Smooth muscle cell (in vitro differentiated cells): ENCODE measurements at regions not wholly inside any gene's neighbourhood (a gene's known extent, or its start where the extent isn't known, plus 50 kb on each side); places are given as distances from the start of the nearest gene placed in this dataset.

Source experiments
- DNase-seq: peaks from one replicate; lab custom pipeline; 2025; ENCODE audit not compliant: unreplicated experiment; lab: John Stamatoyannopoulos, UW
- H2AFZ ChIP-seq: fragments of 200-600 bp; sonication (generic); 2 replicates; pipeline ENCODE4 v1.6.0; 2016; ENCODE audit warnings: antibody characterized with exemption, low read depth, mild to moderate bottlenecking
- H3F3A ChIP-seq: fragments of 200-600 bp; sonication (generic); 2 replicates; pipeline ENCODE4 v1.6.0; 2017; ENCODE audit warnings: antibody characterized with exemption, low read depth
- H3K27ac ChIP-seq: fragments of 200-600 bp; sonication (generic); 2 replicates; pipeline ENCODE4 v1.5.1; 2016; ENCODE audit warnings: low read depth, mild to moderate bottlenecking
- H3K27me3 ChIP-seq: fragments of 200-600 bp; sonication (generic); 2 replicates; pipeline ENCODE4 v1.6.1; 2016; ENCODE audit warnings: low read depth, mild to moderate bottlenecking
- H3K36me3 ChIP-seq: fragments of 200-600 bp; sonication (generic); 2 replicates; pipeline ENCODE4 v1.5.1; 2016; ENCODE audit warnings: low read depth
- H3K4me1 ChIP-seq: fragments of 200-600 bp; sonication (generic); 2 replicates; pipeline ENCODE4 v1.5.1; 2016; ENCODE audit warnings: low read depth
- H3K4me2 ChIP-seq: fragments of 200-600 bp; sonication (generic); 2 replicates; pipeline ENCODE4 v1.6.0; 2016; ENCODE audit warnings: mild to moderate bottlenecking
- H3K4me3 ChIP-seq: fragments of 200-600 bp; sonication (generic); 2 replicates; pipeline ENCODE4 v1.5.1; 2016; ENCODE audit warnings: mild to moderate bottlenecking
- H3K79me2 ChIP-seq: fragments of 200-600 bp; sonication (generic); 2 replicates; pipeline ENCODE4 v1.6.0; 2016; ENCODE audit warnings: low read depth, mild to moderate bottlenecking
- H3K9ac ChIP-seq: fragments of 200-600 bp; sonication (generic); 2 replicates; pipeline ENCODE4 v1.6.0; 2016; ENCODE audit warnings: low read depth
- H3K9me3 ChIP-seq: fragments of 200-600 bp; sonication (generic); replicated peaks from 2 replicates; pipeline ENCODE4 v1.5.1; 2016; ENCODE audit warnings: low read depth
- H4K20me1 ChIP-seq: fragments of 200-600 bp; sonication (generic); 2 replicates; pipeline ENCODE4 v1.6.0; 2016; ENCODE audit warnings: low read depth
- WGBS: methylation state at CpG from one replicate; pipeline ENCODE4 v1.1.7; 2016; ENCODE audit warnings: low lambda C conversion rate; 5-methylcytosine and 5-hydroxymethylcytosine counted together
- TF ChIP-seq, protein P1 (sequence below): fragments of 200-600 bp; sonication (generic); IDR thresholded peaks from 2 replicates; pipeline ENCODE4 v1.5.1; 2017; ENCODE audit warnings: borderline replicate concordance, mild to moderate bottlenecking, antibody characterized with exemption; ENCODE audit not compliant: insufficient read depth, poor library complexity, severe bottlenecking

DNA sequence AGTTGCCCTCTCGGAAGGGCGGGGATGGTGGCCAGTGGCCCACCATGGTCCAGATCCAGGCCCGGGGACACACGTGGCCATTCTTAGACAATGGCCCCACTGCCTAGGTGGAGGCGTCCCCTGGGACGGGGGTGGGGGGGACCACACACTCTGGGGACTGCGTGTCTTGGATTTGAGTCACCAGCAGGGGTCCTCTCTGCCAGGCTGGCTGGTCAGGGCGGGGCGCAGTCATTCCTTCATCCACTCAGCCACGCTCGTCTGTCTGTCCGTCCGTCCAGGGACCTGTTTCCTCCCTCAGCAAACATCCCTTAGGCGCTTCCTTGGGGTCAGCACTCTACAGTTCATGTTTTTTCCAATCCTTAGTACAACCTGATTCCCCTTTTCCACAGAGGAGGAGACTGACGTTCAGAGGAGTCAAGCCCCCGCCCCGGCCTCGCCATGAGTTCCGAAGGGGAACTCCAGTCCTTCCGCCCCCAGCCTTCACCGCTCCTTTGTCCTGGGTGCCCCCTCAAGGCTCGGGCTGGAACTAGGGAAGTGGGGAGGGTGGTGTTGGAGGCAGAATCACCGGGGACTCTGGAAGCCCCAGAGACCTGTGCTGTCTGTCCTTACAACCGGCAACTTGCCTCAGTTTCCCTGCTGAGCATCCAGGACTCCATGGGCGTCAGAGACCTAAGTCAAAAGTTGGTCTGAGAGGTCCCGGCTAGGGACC is 276.6 kb upstream of the MVB12B start:
- Histone ChIP-seq H3K4me1 (no peaks in the 10 kb centered on the region), H4K20me1 (no peaks in the 10 kb centered on the region), H3K27me3 (peaks cover 29% of the 10 kb centered on the region), H3K9me3 (no peaks in the 10 kb centered on the region), H3F3A (no peaks in the 10 kb centered on the region), H3K4me3 (no peak overlapping the region), H3K36me3 (no peaks in the 10 kb centered on the region), H3K79me2 (no peaks in the 10 kb centered on the region), H3K4me2 (no peak overlapping the region), H2AFZ (no peak overlapping the region), H3K9ac (no peak overlapping the region), H3K27ac (no peak overlapping the region)
- no peak for DNase-seq
- 85% methylated on average over 26 of the region's 26 CpGs for WGBS
- TF ChIP-seq, protein P1, sequence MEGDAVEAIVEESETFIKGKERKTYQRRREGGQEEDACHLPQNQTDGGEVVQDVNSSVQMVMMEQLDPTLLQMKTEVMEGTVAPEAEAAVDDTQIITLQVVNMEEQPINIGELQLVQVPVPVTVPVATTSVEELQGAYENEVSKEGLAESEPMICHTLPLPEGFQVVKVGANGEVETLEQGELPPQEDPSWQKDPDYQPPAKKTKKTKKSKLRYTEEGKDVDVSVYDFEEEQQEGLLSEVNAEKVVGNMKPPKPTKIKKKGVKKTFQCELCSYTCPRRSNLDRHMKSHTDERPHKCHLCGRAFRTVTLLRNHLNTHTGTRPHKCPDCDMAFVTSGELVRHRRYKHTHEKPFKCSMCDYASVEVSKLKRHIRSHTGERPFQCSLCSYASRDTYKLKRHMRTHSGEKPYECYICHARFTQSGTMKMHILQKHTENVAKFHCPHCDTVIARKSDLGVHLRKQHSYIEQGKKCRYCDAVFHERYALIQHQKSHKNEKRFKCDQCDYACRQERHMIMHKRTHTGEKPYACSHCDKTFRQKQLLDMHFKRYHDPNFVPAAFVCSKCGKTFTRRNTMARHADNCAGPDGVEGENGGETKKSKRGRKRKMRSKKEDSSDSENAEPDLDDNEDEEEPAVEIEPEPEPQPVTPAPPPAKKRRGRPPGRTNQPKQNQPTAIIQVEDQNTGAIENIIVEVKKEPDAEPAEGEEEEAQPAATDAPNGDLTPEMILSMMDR = no peak

DNA sequence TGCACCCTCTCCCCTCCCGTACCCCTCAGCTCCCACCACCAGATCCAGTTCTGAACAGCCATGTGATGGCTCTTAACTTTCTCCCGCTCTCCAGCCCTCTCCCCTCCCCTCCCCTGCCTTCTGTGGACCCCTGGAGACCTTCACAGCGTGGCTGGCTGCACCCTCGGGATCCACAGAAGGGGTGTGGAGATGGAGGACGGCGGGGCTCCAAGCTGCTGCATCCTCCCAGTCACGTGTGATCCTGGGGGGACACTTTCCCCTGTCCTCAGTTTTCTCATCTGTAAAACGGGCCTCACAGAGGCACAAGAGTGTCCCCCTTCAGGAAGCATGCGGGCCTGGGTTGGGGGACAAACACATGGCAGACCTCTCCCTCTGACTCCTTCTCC is 276.0 kb upstream of the MVB12B start:
- Histone ChIP-seq H3K4me1 (no peaks in the 10 kb centered on the region), H3K4me2 (no peak overlapping the region), H3K79me2 (no peaks in the 10 kb centered on the region), H3K9ac (no peak overlapping the region), H2AFZ (no peak overlapping the region), H3K36me3 (no peaks in the 10 kb centered on the region), H3F3A (no peaks in the 10 kb centered on the region), H4K20me1 (no peaks in the 10 kb centered on the region), H3K9me3 (no peaks in the 10 kb centered on the region), H3K4me3 (no peak overlapping the region), H3K27me3 (peaks cover 29% of the 10 kb centered on the region), H3K27ac (no peak overlapping the region)
- TF ChIP-seq, protein P1 = no peak
- DNase-seq = no peak
- 97% methylated on average over 9 of the region's 9 CpGs for WGBS

DNA sequence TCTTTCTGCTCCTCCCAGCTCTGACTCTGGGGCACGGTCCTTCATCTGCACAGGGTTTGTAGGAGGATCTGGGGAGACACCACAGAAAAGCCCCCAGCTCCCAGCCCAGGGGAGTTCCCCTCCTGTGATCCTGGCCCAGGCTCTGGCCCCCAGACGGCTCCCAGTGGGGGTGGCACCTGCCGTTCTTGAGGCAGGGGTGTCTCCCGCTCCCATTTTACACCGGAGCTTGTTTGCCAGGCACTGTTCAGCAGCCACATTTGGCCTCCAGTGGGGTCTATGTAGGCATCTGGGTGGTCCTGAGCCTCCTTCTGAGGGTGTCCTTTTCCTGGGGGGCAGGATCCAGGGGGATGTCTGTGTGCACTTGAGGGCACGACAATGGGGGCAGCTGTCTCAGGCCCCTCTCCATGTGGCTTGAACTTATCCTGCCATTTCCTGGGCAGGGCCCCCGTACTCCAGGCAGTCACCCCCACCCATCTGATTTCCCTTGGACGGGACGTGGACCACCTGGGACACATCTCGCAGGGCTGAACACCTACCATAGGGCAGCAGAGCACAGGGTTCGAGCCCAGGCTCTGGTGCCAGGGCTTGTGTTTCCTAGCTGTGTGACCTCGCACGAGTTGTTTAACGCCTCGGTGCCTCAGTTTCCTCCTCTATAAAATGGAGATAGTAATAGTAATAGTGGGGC is 275.0 kb upstream of the MVB12B start:
- 96% methylated on average over 15 of the region's 15 CpGs for WGBS
- no peaks in the 10 kb centered on the region for H3K9me3 ChIP-seq
- H3K79me2 ChIP-seq = no peaks in the 10 kb centered on the region
- H2AFZ ChIP-seq = no peak overlapping the region
- no peak overlapping the region for H3K4me3 ChIP-seq
- no peaks in the 10 kb centered on the region for H3F3A ChIP-seq
- H3K9ac ChIP-seq = no peak overlapping the region
- H3K4me2 ChIP-seq = no peak overlapping the region
- DNase-seq = no peak
- H3K27ac ChIP-seq = no peak overlapping the region
- no peaks in the 10 kb centered on the region for H3K36me3 ChIP-seq
- H3K27me3 ChIP-seq = peaks cover 29% of the 10 kb centered on the region
- no peaks in the 10 kb centered on the region for H4K20me1 ChIP-seq
- TF ChIP-seq, protein P1 = no peak
- H3K4me1 ChIP-seq = no peaks in the 10 kb centered on the region
